ENCODE measurements at regions not wholly inside any gene's neighbourhood (a gene's known extent, or its start where the extent isn't known, plus 50 kb on each side); places are given as distances from the start of the nearest gene placed in this dataset.

DNA sequence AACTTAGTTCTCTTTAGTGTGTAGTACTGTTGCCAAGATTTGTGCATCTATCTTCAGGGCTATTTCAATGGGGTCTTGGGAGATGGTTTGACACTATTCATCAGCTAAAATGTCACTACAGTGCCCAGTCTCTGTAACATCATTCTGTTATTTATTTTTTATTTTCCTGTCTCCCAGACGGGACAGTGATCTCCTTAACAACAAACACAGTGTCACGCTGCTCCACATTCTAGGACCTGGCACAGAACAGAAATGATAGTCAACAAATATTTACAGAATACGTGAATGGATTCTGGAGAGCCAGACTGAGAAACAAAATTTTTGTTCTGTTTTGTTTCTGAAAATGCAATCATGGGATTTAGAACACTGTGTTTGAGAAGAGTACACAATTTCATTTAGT, 937.7 kb upstream of the LRRN3 start:
- no peak for DNase-seq (ENCODE audit: low read depth)

DNA sequence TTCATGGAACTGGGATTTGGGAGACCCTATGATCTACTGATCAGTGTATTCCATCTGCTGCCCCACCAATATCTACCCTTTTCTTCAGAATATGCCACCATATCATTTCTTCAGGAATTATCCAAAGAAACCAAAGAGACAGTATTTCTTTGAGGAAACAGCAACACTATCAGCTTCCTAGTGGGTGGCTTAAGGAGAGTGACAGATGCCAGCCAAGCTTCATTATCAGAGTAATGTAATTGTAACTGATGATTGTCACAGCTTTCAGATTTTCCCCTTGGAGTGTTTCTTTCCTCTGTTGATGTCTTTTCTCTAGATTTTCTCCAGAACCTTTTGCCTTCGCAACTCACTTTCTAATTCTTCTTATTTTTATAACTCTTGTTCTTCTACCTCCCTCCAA, 934.4 kb upstream of the LRRN3 start:
- DNase-seq (ENCODE audit: low read depth): no peak

DNA sequence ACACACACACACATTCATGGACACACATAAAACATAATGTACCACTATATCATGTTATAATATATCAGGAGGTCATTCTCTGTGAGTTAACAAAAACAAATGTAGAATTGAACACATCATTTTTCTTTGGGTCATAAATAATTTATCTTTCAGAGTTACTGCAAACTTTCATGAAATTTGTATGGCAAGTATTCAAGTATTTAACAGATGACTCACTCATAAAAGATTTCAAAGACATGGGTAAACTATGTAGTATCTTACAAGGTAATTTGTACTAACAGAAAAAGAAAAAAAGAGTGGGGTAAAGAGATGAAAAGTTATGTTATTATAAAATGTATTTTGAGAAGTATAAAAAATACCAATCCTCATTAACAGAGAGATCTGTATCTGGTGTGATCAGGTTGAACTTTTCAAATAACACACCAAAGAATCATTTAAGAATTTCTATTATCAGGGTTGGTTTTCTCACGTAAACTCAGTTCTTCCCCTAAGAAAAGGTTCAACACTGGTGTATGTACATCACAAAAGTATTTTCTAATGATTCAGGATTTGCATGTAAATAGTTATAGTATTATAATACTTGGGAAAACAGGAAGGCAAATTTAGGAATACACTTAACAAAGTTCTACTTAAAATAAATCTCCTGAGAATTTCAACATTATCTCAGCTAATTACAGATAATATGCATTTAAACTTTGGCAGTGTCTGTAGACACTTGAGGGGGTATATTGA, 933.1 kb upstream of the LRRN3 start:
- no peak for DNase-seq (ENCODE audit: low read depth)

DNA sequence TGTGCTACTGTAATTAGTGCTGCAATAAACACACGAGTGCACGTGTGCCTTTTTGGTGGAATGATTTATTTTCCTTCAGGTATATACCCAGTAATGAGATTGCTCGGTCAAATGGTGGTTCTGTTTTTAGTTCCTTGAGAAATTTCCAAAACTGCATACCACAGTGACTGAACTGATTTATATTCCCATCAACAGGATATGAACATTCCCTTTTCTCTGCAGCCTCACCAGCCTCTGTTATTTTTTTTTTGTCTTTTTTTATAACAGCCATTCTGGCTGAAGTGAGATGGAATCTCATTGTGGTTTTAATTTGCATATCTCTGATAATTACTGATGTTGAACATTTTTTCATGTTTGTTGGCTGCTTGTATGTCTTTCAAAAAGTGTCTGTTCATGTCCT, 922.9 kb upstream of the LRRN3 start:
- DNase-seq (ENCODE audit: low read depth): no peak

DNA sequence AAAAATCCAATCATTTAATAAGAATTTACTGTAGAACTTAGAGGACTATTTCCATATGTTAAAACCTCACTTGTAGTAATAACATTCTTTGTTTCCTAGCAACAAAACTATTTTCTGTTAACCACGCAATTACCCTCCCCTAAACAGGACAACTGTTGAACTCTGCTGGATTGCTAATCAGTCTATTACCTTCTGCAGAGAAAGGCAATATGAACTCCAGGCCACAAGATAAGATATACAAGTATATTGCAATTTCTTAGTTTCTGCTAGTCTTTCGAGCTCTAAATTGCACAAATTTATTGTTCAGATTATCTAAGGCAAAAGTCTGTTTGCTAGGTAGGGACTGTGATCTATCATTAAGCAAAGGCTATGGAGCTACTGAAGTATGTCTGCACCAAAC, 920.1 kb upstream of the LRRN3 start:
- no peak for DNase-seq (ENCODE audit: low read depth)

DNA sequence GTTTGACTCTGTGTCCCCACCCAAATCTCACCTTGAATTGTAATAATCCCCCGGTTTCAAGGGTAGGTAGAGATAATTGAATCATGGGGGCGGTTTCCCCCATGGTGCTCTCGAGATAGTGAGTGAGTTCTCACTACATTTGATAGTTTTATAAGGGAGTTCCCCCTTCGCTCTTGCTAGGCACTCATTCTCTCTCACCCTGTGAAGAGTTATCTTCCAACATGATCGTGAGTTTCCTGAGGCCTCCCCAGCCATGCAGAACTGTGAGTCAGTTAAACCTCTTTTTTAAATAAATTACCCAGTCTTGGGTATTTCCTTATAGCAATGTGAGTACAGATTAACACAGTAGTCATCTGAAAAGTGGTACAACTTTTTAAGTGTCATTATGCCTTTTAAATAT, 913.5 kb upstream of the LRRN3 start:
- no peak for DNase-seq (ENCODE audit: low read depth)

DNA sequence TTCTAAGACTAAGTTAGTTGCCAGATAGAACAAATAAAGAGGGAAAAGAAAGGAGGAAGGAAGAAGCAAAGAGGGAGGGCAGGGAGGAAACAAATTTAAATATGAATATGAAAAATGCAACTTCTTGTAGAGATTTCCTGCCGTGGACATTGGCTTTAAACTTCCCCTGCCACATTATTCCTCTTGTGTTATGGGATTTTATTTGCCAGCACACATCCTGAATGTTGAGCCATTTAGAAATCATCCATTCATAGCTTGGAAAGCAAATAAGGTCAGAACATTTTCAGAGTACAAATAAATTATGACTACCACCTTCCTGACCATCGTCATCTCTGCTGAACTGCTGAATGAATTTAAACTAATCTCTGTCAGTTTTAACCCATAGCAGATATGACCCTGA, 911.9 kb upstream of the LRRN3 start:
- DNase-seq (ENCODE audit: low read depth): no peak

DNA sequence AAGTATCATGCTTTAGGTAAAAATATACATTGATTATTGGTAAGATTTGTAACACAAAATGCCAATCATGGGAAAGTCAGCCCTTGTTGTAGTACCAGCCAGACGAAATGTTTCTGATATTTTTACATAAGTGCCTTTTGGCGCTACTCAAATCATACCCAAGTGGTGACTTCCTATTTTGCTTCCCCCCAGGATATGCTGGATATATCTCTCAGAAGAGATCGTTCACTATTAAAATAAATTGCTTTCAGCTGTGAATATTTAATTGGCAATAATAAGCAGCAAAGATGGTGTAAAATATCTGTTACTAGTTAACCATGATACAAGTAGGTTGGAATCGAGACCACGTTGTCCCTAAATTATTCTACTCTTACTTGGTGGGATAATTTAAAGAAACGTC, 909.2 kb upstream of the LRRN3 start:
- DNase-seq (ENCODE audit: low read depth): no peak

DNA sequence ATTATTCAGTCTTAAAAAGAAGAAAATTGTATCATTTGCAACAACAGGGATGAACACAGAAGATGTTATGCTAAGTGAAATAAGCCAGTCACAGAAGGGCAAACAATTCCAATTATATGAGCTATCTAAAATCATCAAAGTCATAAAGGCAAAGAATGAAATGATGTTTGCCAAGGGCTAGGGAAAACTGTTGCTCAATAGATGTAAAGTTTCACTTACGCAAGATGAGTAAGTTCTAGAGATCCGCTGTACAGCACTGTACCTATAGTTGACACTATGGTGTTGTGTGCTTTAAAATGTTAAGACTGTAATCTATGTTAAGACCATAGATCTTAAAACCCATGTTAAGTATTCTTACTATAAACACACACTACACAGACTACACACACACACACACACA, 904.6 kb upstream of the LRRN3 start:
- DNase-seq (ENCODE audit: low read depth): no peak

DNA sequence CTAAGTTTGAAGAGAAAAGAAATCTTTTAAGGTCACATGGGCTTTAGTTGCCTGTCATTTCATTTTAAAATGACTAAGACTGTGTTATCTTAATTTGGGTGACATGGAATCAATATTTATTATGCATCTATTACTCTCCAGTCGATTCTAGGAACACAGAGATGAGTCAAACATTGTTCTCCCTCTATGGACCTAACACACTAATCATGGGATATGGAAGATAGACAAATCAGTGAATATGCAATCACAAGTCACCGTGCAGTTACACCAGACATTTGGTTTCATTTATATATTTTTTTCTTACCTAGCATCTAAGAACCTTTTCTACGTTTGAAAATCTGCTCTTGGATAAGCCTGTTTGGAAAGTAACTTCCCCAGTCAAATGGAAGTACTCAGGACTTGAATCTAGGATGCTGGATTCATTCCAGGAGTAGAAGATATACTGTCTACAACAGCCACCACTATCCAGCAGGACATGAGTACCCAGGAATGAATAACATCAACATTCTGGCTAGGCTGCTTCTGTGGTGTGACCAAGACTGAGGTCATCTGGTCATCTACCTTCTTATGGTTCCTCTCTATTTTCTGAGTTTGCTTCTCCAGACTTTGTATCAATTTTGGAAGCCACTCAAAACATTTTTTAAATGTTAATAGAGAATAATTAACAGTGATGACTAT, 902.9 kb upstream of the LRRN3 start:
- no peak for DNase-seq (ENCODE audit: low read depth)

DNA sequence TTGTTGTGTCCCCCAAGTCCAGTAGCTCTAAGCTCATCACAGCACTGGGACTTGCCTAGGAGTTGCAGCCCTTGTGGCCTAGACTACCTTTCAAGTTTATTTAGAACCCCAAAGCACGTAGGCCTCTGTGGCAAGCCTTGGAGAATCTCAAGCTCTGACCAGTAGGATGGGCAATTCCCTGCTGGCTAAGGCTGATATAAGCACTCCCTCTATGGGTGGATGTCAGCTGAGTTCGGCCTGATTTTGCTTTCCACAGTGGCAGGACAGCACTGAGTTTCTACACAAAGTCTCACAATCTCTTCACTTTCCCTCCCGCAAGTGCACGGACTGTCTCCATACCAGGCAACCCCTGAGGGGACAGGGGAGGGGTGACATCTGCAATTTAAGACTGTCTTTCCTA, 886.4 kb upstream of the LRRN3 start:
- no peak for DNase-seq (ENCODE audit: low read depth)

DNA sequence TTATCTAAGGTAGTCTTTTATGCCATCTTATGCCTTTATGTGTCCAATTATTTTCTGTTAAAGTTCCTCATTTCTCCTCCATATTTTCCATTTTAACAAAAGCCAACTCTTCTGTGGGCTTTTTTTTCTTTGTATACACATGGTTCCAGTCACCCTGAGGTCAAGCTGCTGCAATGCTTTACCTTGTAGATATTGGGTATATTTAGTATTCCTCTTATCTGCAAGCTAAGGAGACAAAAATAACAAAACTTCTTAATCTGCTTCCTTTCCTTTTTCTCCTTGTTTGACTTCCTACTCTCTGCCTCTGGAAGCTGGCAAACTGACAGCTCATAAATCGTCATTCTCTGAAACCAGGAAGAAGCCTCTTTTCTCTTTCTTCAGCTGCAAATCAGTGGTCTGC, 885.0 kb upstream of the LRRN3 start:
- DNase-seq (ENCODE audit: low read depth): no peak

DNA sequence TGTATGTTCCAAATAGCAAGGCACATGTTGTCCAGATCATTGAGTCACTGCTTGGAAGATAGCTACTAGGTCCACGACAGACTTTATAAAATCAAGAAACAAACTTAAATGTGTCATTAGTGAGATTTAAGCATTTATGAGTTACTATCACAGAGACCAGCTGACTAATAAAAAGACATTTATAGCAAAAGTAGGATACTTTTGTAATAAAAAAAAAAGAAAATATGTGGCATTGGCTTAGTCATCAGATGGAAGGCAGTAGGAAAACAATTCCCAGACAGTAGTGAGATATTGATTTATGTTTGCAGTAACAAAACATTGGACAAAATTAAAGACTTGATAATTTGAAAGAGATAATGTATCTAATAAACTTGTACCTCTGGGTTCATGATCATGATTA, 881.0 kb upstream of the LRRN3 start:
- DNase-seq (ENCODE audit: low read depth): no peak

DNA sequence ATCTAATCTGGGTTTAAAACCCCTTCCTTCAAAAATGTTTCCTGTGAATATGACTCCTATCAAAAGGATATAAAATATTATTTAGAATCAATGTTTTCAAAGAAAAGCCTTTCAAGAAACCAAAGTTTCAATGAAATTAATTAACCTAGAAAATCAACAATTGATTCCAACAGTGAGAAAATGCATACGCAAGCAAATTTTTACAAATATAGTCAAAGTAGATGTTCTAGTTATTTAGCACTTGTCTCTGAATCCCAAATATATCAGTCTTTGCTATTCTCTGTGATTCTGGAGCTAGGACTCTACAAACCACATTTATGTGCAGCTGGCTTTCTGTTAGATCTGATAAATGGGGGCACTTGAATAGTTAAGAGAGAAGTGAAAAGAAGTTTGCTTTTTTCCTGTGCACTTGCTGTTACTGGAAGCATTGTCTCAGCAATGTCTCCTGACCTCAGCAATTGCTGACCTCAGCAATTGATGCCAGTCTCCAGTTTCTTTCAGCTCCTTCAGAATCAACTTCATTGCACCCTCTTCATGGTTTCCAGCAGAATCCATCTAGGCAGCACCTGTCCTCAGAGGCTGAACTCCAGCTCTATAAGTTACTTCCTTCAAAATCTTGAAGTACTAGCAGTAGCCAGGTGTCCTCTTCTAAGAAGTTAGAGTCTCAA, 879.9 kb upstream of the LRRN3 start:
- no peak for DNase-seq (ENCODE audit: low read depth)

DNA sequence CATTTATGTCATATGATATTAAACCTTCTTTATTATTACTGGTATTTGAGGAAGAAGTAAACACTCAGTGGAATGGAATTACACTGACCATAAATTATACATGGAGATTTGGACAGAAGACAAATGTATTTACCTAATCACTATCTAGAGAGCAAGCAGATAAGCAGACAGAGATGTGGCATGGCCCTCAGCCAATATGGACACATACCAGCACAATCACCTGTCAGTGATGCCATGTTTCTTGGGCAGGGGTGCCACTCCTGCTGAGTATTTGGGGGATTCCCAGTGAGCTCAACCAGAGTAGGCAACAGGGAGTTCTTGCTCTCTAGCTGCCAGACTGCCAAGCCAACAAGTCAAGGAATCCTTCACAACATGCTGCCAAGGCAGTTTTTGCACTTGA, 866.3 kb upstream of the LRRN3 start:
- DNase-seq (ENCODE audit: low read depth): no peak

DNA sequence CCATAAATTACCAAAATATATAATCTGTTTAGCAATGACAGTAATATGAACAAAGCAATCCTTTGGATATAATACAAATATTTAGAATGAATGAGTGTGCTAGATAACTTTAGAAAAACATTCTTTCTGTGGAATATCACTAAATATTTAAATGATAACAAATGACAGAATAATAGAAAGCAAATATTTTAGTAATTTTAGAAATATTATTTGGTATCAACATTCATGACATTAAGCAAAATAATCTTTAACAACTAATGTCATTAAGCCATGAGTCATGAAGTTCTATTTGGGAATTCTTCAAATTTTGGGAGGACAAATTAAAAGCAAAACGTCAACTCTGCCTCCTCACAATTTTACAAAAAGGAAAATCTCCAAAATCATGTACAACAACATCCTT, 844.8 kb upstream of the LRRN3 start:
- no peak for DNase-seq (ENCODE audit: low read depth)

DNA sequence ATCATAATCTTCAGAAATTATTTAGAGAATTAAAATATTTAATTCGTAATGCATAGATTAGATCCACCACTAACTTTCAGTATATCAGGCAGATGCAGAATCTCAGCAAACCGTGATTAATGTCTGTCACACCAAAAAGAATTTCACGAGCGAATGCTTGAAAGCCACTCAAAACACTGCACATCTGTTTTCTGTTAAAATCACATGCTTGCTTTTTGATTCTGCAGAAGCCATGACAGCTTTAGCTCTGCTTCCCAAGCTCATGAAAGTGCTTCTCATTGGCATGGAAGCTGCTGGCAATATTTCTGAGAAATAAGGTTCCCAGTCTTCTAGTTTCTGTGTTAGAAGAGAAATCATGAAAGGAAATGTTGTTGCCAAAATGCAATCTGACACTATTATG, 837.8 kb upstream of the LRRN3 start:
- DNase-seq (ENCODE audit: low read depth): no peak

DNA sequence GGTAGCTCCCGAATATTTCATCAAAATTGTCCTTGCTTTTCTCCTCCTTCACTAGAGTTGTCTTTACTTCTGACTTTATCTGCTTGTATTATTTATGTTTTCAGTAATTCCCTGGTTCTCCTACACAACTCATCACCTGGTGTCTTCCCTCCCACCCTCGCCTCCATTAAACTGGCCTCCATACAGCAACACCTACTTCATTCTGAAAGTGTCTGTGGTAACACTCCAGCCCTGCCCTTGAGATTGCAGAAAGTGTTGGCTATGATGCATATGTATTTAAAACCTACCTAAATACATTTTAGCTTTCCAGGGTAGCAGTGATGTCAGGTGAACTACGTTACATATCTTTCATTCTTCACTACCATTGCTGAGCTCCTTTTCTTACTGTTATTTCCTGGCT, 833.3 kb upstream of the LRRN3 start:
- DNase-seq (ENCODE audit: low read depth): no peak

DNA sequence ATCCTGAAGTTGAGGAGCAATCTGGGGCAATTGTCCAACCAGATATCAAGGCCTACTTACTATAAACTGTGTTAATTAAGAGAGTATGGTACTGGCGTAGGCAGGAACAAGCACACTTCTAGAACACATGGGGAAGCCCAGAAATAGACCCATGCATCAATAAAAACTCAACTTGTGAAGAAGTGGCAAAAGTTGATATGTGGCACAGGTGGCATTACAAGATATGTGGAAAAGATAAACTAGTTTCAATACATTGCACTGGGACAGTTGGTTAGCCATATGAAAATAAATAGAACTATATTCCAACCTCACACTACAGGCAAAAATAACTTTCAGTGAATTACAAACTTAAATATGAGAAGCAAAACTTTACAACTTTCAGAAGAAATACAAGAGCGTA, 828.7 kb upstream of the LRRN3 start:
- no peak for DNase-seq (ENCODE audit: low read depth)

DNA sequence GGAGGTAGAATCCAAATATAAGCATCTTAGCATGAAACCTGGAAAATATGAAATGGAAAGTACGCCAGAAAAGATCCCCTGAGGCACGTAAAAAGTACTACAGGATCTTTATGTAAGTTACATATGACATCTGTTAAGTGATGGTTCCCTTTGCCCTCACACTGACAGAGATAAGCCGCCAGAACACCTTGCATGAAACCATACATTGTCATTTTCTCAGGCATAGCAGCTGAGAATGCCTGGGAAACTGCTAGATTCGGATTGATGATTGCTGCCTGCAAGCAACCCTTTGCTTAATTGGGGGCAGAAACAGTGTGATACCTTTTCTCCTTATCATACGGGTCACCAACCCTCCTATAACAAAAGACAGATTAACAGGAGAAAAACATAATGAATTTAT, 826.6 kb upstream of the LRRN3 start:
- no peak for DNase-seq (ENCODE audit: low read depth)

DNA sequence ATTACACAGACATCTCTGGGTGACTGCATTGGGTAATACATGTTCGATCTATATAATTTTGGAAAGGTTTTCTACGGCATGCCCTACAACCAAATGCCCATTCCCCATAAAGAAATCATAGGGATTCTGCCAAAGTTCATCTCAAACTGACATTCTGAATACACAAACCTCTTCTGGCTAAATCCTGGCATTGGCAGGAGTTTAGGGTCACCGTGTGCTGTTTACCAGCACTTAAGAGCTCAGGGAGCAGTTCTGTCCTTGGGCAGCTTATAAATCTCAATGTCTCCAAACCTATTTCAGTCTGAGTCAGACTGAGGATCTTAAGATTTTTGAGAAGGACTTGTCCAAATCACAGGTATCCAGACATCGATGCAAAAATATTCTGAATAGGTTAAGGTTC, 809.6 kb upstream of the LRRN3 start:
- no peak for DNase-seq (ENCODE audit: low read depth)

DNA sequence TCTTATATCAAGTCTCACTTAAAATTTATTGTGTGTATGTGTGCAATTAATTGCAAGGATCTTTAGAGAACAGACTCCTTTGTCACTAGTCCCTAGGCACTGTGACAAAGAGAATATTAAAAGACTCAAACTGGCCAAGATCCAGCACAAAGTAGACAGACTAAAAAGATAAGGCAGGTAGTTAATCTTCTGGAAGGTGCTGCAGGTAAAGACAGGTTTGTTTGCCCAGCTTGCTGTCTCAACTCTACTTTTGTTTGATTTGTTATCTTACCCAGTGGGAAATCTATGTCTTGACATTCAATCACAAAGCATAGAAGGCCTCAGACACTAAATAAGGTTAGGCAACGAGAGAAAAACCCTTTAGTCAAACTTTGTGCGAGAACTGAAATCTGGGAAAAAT, 807.9 kb upstream of the LRRN3 start:
- DNase-seq (ENCODE audit: low read depth): no peak

DNA sequence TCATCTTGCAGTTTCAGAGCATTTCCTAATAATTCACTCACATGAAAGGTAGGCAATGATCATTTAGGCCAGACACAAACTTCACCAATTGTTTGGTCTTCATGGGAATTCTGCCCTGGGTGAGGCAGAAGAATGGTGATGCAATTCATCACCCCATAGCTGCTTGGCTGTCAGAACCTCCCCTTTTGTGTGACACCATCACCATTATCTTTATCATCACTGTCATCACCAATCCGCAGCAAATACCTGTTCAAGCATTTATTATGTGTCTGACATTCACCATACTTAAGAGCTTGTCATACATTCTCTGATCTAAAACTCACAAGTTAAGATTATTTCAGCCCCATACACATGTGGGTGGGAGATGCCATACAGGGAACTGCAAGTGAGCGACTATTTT, 799.5 kb upstream of the LRRN3 start:
- DNase-seq (ENCODE audit: low read depth): no peak

DNA sequence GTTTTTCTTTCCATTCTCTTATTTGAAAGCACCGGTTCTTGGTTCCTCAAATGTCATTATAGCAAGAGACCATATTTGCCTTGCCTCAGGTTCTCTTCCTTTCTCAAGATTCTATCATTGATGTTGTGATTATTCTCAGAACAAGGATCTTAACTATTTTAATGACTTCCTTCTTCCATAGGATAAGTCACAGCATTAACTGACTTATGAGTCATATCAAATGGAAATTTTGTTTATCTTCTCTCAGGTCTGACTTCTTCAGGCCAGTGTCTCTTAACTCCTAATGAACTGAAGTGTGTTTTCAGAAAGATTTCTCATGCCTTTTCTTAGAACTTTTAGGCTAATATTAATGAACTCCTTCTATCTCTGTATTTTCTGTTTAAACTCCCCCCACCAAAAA, 794.6 kb upstream of the LRRN3 start:
- DNase-seq (ENCODE audit: low read depth): no peak

Data from fibroblast of the conjunctiva (primary cell).